DMS 273 treated with DMSO at 0.1 percent for 48 hours (cell line): ENCODE measurements at regions not wholly inside any gene's neighbourhood (a gene's known extent, or its start where the extent isn't known, plus 50 kb on each side); places are given as distances from the start of the nearest gene placed in this dataset.

Experiments used
- DNase-seq: peaks from one replicate; lab custom pipeline; 2025; lab: John Stamatoyannopoulos, UW

DNA sequence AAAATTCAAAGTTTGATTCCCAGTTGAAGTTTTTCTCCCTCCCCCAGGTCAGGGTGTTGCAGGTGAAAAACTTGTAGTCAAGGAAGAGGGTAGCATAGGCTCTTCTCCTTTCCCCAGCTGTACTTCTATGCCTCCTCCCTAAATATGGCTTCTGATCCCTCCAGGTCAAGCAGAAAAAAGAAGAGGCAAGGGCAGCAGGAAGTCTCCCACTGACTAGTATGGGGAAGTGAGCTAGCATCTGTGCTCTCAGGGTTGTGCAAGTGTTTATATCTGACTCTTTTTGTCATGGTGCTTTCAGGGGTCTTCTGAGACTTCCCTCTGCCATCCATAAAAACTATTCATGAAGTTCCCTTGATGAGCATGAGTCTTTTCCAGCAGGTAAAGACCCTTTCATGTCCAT is 76.0 kb downstream of the ATPSCKMT start:
- DNase-seq: no peak

DNA sequence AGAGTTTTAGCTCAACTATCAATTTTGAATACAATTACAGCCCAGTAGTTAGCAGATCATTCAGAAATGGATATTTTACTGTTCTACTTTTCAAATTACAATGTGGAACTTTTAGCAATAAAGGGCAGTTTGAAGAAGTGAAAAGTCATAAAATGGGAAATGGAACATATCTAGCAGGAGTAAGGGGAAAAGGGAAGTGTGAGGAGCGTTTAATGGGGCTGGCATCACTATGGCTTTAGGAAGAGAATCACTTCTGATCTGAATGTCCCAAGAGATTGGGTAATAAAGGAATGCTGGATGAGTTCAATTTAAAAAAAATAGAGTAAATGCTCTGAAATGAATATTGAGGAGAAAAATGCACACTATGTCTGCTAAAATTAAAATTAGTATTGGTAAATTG is 77.4 kb downstream of the ATPSCKMT start:
- DNase-seq: no peak

DNA sequence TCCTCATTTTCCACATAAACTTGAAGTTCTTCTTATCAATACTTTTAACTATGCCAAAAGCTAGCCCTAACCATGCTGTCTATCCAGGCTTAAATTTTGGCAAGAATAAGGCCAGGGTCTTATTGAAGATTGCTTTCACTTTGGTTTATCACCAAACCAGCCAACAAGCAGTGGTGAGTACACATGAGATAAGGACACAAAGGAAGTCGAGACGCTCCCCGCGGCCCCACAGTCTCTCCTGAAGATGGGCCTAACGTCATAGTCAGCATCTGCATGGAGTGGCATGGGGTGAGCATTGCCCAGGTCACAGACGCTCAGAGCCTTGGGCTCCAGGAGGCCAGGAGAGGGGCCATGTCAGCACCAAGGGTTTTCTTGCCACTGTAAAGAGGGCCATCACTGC is 80.3 kb downstream of the ATPSCKMT start:
- no peak for DNase-seq

DNA sequence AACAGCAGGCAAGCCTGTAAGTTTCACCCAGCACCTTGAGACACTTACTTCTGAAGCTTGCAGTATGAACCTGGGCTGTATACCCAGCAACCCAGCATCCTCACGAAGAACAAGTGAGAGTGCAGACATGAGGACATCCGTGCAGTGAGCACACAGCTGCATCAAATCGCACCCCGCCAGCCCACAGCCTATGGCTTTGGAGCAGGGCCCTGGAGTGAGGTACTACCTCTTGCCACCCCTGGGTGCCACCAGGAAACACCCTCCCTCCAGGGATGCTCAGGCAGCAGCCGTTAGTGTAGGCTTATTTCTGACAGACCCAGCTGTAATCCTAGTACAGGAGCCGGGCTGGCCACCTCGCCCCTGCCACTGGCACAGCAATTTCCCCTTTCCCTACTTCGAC is 81.4 kb downstream of the ATPSCKMT start:
- no peak for DNase-seq

DNA sequence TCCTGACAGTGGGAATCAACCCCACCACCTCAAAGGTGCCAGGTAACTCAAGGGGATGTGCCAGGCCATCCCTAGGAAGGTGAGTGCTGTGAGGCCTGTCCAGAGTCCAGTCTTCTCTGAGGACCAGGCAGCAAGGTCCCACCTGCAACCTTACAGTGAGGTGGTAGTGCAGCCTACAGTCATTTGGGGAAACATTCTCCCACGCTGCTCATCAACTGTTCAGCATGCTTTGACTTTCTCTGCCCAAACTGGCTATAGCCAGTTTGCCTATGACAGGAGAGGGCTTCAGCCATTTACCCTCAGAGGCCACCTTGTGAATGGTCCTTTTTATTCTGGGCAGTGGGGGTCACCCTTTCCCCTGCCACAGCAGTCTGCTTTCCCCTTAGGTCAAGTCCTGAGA is 81.9 kb downstream of the ATPSCKMT start:
- DNase-seq: no peak

DNA sequence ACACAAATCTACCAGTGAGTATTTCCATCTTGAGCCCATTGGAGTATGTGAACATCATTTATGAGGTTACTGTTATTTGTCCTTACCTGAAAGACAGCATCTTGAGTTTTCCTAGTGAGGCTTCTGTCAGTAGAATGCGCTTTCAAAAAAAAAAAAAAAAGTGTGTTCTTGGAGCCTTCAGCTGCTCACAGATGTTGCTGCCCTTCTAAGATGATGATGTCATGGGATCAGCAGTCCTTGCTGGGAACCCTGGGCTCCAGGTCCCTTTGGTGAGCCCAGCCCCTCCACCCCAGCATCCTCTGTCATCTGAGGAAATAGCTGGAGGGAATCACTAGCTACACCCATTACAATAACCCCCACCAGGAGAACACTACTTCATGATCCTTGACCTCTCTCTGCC is 83.3 kb downstream of the ATPSCKMT start:
- DNase-seq: no peak

DNA sequence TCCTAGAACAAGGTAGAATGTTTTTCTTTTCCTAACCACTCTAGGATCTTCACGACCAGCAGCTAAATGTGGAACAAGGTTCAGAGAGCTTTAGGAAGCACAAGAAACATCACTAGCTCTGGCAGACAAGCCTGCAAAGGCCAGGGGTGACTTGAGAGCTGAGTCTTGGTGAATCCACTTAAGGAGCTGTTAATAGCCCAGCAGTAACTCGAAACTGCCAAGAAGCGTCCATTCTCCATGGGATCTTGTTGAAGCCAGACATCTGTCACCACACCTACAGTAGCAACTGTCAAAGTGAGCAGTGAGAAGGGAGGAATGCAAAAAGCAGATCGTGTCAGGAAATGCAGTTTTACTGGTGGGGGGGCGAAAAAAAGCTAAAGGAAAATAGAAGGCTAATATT is 87.2 kb downstream of the ATPSCKMT start:
- DNase-seq: no peak

DNA sequence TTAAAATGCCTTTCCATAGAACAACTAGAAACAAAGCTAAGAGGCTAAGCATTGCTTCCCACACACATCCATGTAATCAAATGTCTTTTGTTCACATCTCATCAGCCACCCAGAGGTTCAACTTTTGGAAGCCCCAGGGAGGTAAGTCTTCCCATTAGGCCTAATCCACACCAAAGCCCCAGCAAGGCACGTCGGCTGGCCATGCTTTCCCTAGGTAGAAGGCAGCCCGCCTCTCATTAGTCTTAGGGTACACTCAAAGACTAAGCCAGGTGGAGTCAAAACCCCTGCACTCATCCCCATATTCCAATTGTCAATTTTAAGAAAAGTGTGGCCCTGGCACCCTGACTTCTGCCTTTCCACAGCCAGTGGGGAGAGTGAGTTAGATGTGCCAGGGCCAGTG is 87.9 kb downstream of the ATPSCKMT start:
- DNase-seq: no peak

DNA sequence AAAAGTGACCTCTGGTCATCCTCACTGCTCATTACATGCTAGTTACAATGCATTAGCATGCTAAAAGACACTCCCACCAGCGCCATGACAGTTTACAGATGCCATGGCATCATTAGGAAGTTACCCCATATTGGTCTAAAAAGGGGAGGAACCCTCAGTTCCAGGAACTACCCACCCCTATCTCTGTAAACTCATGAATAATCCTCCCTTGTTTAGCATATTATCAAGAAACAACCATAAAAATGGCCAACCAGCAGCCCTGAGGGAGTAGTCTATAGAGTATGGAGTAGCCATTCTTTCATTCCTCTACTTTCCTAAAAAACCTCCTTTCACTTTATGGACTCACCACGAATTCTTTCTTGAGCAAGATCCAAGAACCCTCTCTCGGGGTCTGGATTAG is 89.4 kb downstream of the ATPSCKMT start:
- no peak for DNase-seq

DNA sequence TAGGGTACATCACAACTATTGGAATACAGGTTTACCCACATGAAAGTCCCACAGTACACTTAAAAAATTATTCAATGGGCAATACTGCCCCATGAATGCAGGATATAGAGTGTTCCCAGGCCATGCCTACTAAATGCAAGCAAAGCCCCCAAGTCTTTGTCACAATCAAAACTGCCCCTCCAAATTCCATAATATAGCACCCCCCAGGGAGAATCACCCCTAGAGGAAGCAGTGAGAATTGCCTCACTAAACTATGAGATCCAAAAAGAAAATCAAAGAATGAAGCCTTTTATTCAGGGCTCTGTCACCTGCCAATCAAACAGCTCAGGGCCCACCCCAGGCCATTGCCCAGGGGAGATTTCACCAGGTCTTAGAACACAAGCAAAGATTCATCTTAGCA is 90.8 kb downstream of the ATPSCKMT start:
- DNase-seq: no peak

DNA sequence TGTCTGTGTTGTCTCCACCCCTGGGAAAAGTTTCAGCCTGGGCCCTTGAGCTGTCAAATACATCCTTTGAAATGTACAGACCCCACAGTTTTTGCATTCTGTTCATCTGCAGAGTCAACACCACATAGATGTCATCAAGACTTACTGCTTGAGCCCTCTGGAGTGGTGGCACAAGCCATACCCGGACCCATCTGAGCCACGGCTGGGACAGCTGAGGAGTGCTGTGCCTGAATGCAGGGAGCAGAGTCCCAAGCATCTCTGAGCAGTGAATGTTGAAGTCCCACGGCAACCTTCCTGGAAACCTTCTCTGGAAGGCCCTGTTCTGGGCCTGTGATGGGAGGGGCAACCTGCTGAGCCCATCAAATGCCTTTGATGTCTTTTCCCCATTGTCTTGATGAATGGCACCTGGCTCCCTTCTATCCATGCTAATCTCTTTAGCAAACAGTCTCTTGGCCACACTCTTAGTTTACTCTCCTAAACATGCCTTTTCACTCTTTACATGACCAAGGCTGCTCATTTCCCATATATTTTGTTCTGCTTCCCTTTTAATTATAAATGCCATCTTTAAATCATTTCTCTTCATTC is 92.5 kb downstream of the ATPSCKMT start:
- no peak for DNase-seq

DNA sequence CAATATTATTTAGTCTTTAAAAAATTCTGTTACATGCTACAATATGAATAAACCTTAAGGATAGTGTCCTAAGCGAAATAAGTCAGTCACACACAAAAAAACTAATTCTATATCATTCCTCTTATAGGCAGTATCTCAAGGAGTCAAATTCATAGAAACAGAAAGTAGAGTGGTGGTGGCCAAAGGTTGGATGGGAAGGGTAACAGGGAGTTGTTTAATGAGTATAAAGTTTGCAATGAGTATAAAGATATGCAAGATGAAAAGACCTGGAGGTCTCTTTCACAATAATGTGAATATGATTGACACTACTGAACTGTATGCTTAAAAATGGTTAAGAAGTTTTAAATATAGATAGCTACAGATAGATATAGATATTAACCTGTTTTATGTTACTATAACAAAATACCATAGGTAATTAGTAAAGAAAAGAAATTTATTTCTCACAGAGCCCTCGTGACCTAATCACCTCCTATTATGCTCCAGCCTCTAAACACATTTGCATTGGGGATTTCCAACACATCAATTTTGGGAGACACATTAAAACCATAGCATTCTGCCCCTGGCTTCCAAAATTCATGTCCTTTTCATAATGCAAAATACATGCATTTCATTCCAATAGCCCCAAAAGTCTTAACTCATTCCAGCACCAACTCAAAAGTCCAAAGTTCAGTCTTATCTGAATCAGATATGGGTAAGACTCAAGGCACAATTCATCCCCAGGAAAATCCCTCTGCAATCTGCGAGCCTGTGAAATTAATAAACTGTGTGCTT is 93.6 kb downstream of the ATPSCKMT start:
- no peak for DNase-seq

DNA sequence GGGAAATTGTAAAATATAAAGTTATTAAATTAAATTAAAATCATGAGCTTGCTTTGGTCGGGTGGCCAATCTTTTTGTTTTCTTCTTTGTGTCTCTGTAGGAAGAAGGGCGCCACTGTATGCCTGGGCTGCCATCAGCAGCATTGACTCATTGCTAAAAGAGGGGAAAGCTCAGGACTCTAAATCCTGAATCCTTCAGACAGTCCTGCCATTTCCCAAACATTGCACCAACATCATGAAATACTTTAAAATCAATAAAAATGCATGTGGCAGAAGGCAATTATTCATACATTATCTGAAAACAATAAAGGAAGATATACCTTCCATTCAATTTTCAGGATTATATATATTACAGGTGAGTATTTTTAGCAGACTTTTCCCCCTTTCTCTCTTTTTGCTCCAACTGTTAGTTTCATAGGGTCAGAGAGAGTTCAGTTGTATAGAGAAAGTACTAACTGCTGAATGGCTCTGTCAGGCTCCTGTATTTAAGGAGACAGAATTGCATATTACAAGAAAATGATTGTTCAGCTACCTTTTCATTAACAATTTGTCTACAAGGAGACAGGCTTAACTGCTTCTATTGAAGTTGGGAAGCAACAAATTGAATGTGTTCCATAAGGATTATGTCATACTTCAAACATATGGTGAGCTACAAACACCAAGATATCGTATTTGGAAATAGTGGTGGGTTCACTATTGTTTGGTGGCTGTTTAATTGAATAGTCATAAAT is 95.7 kb downstream of the ATPSCKMT start:
- DNase-seq: no peak

DNA sequence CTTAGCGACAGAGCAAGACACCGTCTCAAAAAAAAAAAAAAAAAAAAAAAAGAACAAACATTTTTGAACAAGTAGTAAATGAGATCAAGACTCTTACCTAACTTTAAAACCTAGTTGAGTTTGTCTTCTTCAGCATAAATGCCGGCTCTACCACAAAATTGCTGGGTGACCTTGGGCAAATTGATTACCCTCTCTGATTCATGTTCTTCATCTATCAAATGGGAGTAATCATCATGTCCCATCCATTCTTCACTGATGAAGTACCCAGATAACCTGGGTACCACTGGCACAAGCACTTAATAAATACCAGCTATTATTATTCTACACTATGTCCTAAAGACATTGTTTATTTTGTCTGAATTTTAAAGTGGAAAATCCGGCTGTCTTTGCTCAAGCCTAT is 96.3 kb downstream of the ATPSCKMT start:
- DNase-seq: no peak

DNA sequence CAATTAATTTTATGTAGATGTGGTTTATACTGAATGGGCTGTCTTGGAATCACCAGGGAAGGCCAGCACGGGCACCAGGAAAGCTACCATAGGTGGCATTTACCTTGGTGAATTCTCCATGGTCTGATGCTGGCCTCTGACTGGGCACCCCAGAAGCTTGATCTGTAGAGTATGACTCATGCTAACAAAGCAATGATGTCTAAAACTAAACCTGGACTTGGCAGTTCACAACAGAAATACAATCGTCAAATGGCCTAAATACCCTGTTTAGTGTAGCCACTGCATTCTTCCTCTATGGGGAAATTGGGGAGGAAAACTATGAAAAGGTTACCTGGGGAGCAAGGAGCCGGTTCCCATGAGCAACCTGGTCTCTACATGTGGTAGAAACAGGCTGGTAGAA is 98.0 kb downstream of the ATPSCKMT start:
- DNase-seq: no peak

DNA sequence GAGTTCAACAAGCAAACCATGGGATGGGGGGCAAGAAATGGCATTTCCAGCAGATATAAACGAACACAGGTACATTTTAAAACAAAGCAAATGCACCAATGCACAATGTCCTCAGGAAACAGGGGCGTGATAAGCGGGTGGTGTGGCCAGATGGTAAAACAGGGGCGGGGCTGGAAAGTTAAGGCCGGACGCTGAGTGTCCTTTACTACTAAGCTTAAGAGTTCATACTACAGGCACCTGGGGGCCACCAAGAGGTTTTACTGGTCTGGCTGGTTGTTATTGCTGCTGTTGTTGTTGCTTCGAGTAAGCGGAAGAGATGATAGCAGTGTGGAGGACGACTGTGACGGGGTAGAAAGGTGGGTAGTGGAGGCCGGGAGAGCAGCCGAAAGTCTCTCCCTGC is 99.8 kb downstream of the ATPSCKMT start:
- no peak for DNase-seq

DNA sequence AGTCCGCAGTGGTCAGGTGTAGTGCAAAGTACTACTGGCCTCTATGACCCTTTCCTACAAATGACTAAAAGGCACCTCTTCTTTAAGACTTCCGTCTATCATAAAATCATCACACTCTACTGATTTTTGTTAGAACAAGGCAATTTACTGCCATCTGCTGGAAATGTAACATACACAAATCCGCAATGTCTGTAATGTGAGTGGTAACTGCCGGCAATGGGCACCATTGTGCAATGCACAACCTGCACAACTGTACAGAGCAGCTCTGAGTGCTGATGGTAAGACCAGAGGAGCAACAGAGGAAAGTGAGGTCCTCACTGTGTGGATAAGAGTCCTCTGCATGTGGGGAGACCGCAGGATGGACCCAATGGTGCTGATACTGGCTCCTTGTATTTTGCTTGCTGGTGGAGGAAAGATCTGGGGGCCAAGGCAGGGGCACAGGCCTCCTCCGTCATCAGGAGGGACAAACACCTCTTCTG is 103.7 kb downstream of the ATPSCKMT start:
- DNase-seq: no peak

DNA sequence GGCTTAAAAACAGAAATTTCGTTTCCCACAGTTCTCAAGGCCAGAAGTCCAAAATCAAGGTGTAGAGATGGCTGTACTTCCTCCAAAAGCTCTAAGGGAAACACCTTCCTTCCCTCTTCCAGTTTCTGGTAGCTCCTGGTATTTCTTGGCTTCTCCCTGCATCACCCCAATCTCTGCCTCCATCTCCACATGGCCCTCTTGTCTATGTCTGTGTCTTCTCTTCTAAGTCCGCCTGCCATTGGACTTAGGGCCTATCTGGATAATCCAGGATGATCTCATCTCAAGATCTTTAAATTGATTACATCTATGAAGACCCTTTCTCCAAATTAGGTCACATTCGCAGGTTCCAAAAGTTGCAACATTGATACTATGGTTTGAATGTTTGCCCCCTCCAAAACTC is 105.6 kb downstream of the ATPSCKMT start:
- DNase-seq: no peak

DNA sequence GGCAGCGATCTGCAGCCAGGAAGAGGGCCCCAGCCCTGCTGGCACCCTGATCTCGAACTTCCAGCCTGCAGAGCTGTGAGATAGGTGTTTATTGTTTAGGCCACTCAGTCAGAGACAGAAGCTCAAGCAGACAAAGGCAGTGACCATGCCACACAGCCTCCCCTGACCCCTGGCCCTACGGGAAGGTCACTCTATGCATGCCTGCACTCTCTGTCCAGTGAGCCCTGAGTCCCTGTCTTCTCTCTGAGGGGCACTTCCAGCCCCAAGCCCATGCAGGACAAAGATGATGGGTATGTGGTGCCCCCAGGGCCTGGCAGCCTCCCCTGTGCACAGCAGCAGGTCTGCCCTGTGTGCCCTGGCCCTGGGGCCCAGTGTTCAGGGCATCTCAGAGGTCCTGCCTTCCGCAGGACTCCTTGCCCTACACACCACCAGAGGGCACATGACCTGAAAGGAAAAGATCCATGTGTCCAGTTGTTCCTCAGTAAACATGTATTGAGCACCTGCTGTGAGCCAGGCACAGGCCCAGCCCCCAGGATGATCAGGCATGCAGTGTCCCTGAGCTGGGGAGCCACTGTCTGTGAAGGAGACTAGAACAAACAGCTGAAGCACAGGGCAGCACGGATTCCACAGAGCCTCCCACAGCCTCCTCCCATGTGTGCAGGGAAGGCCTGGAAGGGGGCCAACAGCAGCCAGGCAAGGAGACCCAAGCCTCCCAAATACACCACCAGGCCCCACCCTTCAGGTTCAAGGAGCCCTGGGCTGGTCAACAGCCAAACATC is 109.3 kb downstream of the ATPSCKMT start:
- DNase-seq: no peak

DNA sequence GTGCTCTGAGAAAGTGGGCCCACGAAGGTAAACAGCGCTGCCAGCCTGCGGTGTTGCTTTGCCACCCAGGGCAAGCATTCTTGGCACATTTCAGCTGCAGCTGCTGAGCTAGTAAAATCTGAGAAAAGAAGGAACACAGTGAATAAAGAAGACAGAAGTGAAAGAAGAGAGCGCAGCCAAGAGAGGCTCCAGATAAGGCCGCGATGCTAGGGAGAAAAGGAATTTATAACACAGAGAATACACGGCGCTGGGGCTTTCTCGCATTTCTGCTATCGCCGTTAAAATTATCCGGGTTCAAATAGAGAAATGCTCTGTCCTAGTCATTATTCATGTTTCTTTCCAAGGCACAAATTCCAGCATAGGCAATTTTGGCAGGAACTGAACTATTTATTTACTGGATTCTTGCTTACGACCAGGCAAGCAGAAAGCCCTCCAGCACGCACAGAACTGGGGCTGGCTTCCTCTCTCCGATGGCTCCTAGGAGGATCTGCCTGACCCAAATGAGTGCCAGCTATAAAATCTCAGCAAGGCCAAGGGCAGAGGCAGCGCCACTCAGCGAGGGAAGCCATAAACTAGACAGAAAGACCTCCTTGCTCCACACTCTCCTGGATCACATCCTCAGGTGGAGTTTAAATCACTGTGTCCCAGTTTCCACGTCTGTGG is 111.2 kb downstream of the ATPSCKMT start:
- DNase-seq: no peak

DNA sequence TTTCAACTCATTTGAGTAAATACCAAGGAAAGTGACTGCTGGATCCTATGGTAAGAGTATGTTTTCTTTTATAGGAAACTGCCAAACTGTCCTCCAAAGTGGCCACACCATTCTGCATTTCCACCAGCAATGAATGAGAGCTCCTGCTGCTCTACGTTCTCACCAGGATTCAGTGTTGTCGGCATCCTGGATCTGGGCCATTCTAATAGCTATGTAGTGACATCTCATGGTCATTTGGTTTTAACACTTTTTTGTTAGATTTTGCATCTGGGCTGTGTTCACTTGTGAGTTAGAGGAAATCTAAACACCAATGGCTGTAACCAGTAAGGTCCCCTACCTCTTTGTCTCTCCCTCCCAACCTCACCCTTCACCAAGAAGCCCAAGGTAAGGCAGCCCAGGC is 115.9 kb downstream of the ATPSCKMT start:
- DNase-seq: no peak

DNA sequence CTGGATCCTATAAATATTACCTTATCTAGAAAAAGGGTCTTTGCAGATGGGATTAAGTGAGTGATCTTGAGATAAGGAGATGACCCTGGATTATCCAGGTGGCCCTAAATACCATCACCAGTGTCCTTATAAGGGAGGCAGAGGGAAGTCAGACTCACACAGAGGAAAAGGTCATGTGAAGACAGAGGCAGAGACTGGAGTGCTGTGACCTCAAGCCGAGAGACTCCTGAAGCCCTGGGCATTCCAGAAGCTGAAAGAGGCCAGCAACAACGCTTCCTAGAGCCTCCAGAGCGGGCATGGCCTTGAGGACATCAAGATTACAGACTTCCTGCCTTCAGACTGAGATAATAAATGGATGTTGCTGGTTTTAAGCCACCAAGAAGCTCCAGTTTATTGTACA is 118.8 kb downstream of the ATPSCKMT start:
- no peak for DNase-seq
